SU-DHL-6 (cell line): ENCODE measurements at regions not wholly inside any gene's neighbourhood (a gene's known extent, or its start where the extent isn't known, plus 50 kb on each side); places are given as distances from the start of the nearest gene placed in this dataset.

Experiments used
- H2AFZ ChIP-seq: fragments of 200-600 bp; sonication (generic); 2 replicates; pipeline ENCODE4 v1.6.1; 2014; ENCODE audit warnings: low read depth, mild to moderate bottlenecking, moderate library complexity, mixed read lengths, antibody characterized with exemption, low read length; ENCODE audit not compliant: severe bottlenecking
- H3F3A ChIP-seq: fragments of 200-600 bp; shearing (Covaris generic); 2 replicates; pipeline ENCODE4 v1.6.0; 2016; ENCODE audit warnings: antibody characterized with exemption, mild to moderate bottlenecking; ENCODE audit not compliant: insufficient read depth
- H3K27ac ChIP-seq: fragments of 200-600 bp; sonication (generic); 2 replicates; pipeline ENCODE4 v1.5.1; 2016; ENCODE audit warnings: low read depth, mild to moderate bottlenecking, low read length, moderate library complexity, mixed read lengths
- H3K27me3 ChIP-seq: fragments of 200-600 bp; sonication (generic), shearing (Covaris generic); 2 replicates; pipeline ENCODE4 v1.6.0; 2014; ENCODE audit warnings: mild to moderate bottlenecking, low read length
- H3K36me3 ChIP-seq: fragments of 200-600 bp; sonication (generic); 2 replicates; pipeline ENCODE4 v1.6.1; 2014; ENCODE audit warnings: mild to moderate bottlenecking, low read length, mixed read lengths
- H3K4me2 ChIP-seq: fragments of 300-600, 200-600 bp; shearing (Covaris generic), sonication (generic); 2 replicates; pipeline ENCODE4 v1.6.0; 2014; ENCODE audit warnings: low read length, low read depth, mild to moderate bottlenecking; ENCODE audit not compliant: poor library complexity, severe bottlenecking
- H3K4me3 ChIP-seq: fragments of 200-600 bp; sonication (generic); 2 replicates; pipeline ENCODE4 v1.5.1; 2014; ENCODE audit warnings: antibody characterized with exemption, low read length, mild to moderate bottlenecking, mixed read lengths; ENCODE audit not compliant: insufficient read depth, poor library complexity, severe bottlenecking
- H3K79me2 ChIP-seq: fragments of 200-600 bp; sonication (generic); 2 replicates; pipeline ENCODE4 v1.6.1; 2014; ENCODE audit warnings: mild to moderate bottlenecking, low read length, moderate library complexity; ENCODE audit not compliant: insufficient read depth
- H3K9ac ChIP-seq: fragments of 200-600 bp; sonication (generic); 2 replicates; pipeline ENCODE4 v1.7.0; 2014; ENCODE audit warnings: mild to moderate bottlenecking, low read length
- H3K9me2 ChIP-seq: fragments of 200-600 bp; sonication (generic); replicated peaks from 2 replicates; pipeline ENCODE4 v1.6.1; 2014; ENCODE audit warnings: low read length; ENCODE audit not compliant: insufficient read depth
- H3K9me3 ChIP-seq: fragments of 200-600 bp; sonication (generic); 2 replicates; pipeline ENCODE4 v1.6.1; 2014; ENCODE audit warnings: low read length, mixed read lengths; ENCODE audit not compliant: insufficient read depth
- H4K20me1 ChIP-seq: fragments of 200-600 bp; sonication (generic); 2 replicates; pipeline ENCODE4 v1.6.1; 2014; ENCODE audit warnings: low read depth, mild to moderate bottlenecking, antibody characterized with exemption, low read length, moderate library complexity, mixed read lengths
- EZH2phosphoT487 ChIP-seq: fragments of 200-600 bp; sonication (generic), shearing (Covaris generic); conservative IDR thresholded peaks from 2 replicates; pipeline ENCODE4 v1.6.1; 2018; ENCODE audit warnings: mild to moderate bottlenecking, antibody characterized with exemption, low read length, moderate library complexity, mixed read lengths
- TF ChIP-seq, protein P1 (sequence below): fragments of 200-600 bp; sonication (generic); IDR thresholded peaks from one replicate; pipeline ENCODE4 v1.5.1; 2017; ENCODE audit warnings: antibody characterized with exemption, mild to moderate bottlenecking, low read length, moderate library complexity; ENCODE audit not compliant: insufficient read depth, poor library complexity, severe bottlenecking

DNA sequence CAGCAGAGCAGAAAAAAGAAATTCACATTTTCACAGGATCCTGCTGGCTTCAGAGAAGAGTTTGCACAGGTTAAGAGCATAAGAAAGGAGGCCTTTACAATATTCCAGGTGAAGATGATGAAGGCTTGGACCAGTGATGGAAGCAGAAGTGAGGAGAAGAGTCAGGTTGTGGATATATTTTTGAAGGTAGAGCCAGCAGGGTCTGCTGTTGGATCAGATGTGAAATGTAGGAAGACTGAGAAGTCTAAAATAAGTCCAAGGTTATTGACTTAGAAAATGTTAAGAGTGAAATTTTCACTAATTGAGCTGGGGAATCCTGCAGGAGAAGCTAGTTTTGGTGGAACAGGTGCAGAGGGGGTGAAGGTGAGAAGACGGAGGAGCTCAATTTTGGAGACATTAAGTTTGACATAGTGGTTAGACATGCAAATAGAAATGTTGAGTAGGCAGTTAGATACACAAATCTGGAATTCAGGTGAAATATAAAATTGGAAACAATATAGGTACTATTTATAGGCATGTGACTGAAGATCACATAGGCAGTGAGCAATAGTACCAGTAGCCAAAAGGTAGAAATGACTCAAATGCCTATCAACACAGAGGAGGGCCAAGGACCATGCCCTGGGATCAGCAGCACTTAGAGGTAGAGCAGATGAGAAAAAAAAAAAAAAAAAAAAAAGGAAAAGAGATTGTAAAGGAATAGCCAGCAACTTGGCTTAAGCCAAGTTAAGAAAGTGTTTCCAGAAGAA is 252.0 kb downstream of the AASDHPPT start:
- Histone ChIP-seq H2AFZ (no peak overlapping the region), H3K27ac (no peak overlapping the region), H3K9me2 (no peaks in the 10 kb centered on the region), H3K9me3 (no peaks in the 10 kb centered on the region), H3K36me3 (no peaks in the 10 kb centered on the region), H3F3A (no peaks in the 10 kb centered on the region), H3K9ac (no peak overlapping the region), H3K27me3 (no peaks in the 10 kb centered on the region), H3K79me2 (no peaks in the 10 kb centered on the region), H3K4me2 (no peak overlapping the region), H3K4me3 (no peak overlapping the region), H4K20me1 (no peaks in the 10 kb centered on the region)
- no peak for TF ChIP-seq EZH2phosphoT487
- TF ChIP-seq, protein P1, sequence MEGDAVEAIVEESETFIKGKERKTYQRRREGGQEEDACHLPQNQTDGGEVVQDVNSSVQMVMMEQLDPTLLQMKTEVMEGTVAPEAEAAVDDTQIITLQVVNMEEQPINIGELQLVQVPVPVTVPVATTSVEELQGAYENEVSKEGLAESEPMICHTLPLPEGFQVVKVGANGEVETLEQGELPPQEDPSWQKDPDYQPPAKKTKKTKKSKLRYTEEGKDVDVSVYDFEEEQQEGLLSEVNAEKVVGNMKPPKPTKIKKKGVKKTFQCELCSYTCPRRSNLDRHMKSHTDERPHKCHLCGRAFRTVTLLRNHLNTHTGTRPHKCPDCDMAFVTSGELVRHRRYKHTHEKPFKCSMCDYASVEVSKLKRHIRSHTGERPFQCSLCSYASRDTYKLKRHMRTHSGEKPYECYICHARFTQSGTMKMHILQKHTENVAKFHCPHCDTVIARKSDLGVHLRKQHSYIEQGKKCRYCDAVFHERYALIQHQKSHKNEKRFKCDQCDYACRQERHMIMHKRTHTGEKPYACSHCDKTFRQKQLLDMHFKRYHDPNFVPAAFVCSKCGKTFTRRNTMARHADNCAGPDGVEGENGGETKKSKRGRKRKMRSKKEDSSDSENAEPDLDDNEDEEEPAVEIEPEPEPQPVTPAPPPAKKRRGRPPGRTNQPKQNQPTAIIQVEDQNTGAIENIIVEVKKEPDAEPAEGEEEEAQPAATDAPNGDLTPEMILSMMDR: no peak

DNA sequence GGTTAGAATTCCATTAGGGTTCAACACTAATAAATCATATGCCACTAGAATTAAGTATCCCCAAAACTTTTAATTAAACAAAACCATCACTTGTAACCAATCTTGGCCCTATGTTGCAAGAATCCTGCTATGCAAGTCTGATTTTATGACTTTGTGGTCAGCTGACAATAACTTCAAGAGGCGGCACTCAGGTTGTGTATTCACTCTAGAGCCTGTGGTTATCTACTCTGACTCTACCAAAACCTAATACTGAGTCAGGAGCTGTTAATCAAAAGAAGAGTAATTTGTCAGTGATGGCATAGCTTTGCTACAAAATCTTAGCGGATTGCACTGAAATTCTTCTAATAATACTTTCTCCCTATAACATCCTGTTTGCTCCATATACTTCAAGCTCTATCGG is 253.7 kb downstream of the AASDHPPT start:
- H3K79me2 ChIP-seq: no peaks in the 10 kb centered on the region
- no peaks in the 10 kb centered on the region for H3K9me2 ChIP-seq
- no peaks in the 10 kb centered on the region for H3K36me3 ChIP-seq
- no peaks in the 10 kb centered on the region for H3K9me3 ChIP-seq
- H3K27me3 ChIP-seq: no peaks in the 10 kb centered on the region
- H3K4me3 ChIP-seq: no peak overlapping the region
- no peak overlapping the region for H3K27ac ChIP-seq
- no peak for TF ChIP-seq EZH2phosphoT487
- TF ChIP-seq, protein P1: no peak
- no peaks in the 10 kb centered on the region for H4K20me1 ChIP-seq
- H2AFZ ChIP-seq: no peak overlapping the region
- H3K4me2 ChIP-seq: no peak overlapping the region
- H3K9ac ChIP-seq: no peak overlapping the region
- no peaks in the 10 kb centered on the region for H3F3A ChIP-seq

DNA sequence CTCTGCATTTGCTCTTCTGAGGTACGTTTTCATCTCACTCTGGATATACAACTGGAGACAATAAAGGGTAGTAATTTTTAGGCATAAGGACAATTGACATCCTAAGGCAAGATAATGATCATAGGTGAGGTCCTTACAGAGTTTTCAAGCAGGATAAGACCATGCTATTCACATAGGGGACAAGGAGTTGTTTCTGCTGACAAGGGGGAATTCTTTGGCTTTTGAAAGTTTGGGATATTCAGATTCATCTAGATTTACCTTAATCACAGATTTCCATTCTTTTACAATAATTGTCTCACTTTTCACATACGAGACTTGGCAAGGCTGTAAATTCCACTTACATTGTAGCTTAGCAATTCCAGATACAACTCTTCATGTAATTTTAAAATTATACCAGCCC is 256.2 kb downstream of the AASDHPPT start:
- Histone ChIP-seq H3K27ac (no peak overlapping the region), H2AFZ (no peak overlapping the region), H3K9me3 (no peaks in the 10 kb centered on the region), H3K79me2 (no peaks in the 10 kb centered on the region), H3F3A (no peaks in the 10 kb centered on the region), H3K36me3 (no peaks in the 10 kb centered on the region), H4K20me1 (no peaks in the 10 kb centered on the region), H3K4me3 (no peak overlapping the region), H3K27me3 (no peaks in the 10 kb centered on the region), H3K9me2 (no peaks in the 10 kb centered on the region), H3K4me2 (no peak overlapping the region), H3K9ac (no peak overlapping the region)
- TF ChIP-seq, protein P1: no peak
- no peak for TF ChIP-seq EZH2phosphoT487
